ENCODE measurements at regions not wholly inside any gene's neighbourhood (a gene's known extent, or its start where the extent isn't known, plus 50 kb on each side); places are given as distances from the start of the nearest gene placed in this dataset.
"Not testable (repeated sequence)": the region's sequence is repeated elsewhere in the genome, so short reads cannot be mapped to it uniquely, and the experiment has no call there.

DNA sequence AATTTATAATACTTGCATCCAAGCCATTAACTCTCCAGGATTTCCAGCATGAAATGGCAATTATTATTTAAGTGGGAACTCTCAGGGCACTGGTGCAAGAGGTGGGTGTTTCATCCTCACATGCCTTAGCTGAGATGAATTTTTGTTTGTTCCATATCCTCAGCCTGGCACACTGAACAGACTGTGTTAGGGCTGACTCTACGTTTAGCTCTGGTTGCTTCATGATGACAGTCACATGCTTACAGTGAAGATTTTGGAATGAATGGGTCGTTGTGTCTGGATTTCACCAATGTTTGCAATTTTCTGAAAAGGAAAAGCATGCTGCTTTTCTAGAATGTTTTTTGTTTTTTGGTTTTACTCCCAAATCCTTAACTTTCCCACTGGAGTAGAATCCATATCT is 246.6 kb downstream of the INSC start:
- no peaks in the 10 kb centered on the region for H3K36me3 ChIP-seq
- H3K4me1 ChIP-seq = no peaks in the 10 kb centered on the region
- TF ChIP-seq CTCF (IDR thresholded peaks at IDR 0.05) = no peak
- H3K9me3 ChIP-seq = no peaks in the 10 kb centered on the region
- ATAC-seq (no peak), DNase-seq (no peak)
- H3K4me3 ChIP-seq = no peak overlapping the region
- H3K27ac ChIP-seq = no peak overlapping the region
- intact Hi-C loops (cut with DNase I) = no loop called here
- H3K27me3 ChIP-seq (ENCODE audit: low read depth) = no peaks in the 10 kb centered on the region

DNA sequence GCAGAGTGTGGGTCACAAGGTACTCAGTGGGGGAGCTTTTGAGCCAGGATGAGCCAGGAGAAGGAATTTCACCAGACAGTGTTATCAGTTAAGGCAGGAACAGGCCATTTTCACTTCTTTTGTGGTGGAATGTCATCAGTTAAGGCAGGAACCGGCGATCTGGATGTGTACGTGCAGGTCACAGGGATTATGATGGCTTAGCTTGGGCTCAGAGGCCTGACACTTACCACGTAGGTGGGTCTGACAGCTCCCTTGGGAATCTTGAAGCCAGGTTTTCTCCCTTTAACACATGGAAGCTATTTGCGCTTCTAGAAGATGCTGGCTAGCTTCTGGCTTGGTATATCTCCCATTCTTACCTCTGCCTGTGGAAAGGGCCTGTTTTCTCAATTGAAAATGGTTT is 250.6 kb downstream of the INSC start:
- H3K27me3 ChIP-seq (ENCODE audit: low read depth); intact Hi-C loops (cut with DNase I); H3K36me3 ChIP-seq; ATAC-seq; DNase-seq; H3K4me1 ChIP-seq; H3K9me3 ChIP-seq; H3K4me3 ChIP-seq; H3K27ac ChIP-seq: not testable (repeated sequence)

DNA sequence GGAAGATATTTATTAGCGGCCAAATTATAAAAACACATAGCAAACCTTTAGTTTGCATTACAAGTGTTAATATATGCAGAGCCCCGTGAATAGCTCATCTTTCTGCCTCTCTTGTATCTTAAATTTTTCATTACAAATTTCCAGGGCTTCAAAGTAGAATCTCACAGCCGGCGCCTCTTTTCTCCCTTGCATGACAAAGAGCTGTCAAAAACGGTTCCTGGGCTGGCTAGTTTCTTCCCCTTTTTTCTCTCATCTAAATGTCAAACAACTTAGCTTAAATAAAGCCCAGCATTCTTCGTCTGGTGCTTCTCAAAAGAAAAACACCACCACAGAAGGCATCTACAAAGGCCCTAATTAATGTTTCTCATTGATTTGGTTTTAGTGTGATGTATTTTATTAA is 253.0 kb downstream of the INSC start:
- ATAC-seq (no peak), DNase-seq (no peak)
- H3K4me1 ChIP-seq = no peaks in the 10 kb centered on the region
- H3K36me3 ChIP-seq = no peaks in the 10 kb centered on the region
- no peak overlapping the region for H3K27ac ChIP-seq
- no peak overlapping the region for H3K4me3 ChIP-seq
- intact Hi-C loops (cut with DNase I) = no loop called here
- TF ChIP-seq CTCF (IDR thresholded peaks at IDR 0.05) = no peak
- no peaks in the 10 kb centered on the region for H3K9me3 ChIP-seq
- no peaks in the 10 kb centered on the region for H3K27me3 ChIP-seq (ENCODE audit: low read depth)

- no peak for ATAC-seq
- DNase-seq = no peak
- Histone ChIP-seq H3K4me3 (no peak overlapping the region), H3K27ac (no peak overlapping the region), H3K4me1 (no peaks in the 10 kb centered on the region), H3K9me3 (no peaks in the 10 kb centered on the region), H3K27me3 (ENCODE audit: low read depth) (no peaks in the 10 kb centered on the region), H3K36me3 (no peaks in the 10 kb centered on the region)
- intact Hi-C loops (cut with DNase I) = no loop called here
- no peak for TF ChIP-seq CTCF (IDR thresholded peaks at IDR 0.05)
These were observed 255.9 kb downstream of the INSC start for GRCh38 chr11:15370495-15371147.

DNA sequence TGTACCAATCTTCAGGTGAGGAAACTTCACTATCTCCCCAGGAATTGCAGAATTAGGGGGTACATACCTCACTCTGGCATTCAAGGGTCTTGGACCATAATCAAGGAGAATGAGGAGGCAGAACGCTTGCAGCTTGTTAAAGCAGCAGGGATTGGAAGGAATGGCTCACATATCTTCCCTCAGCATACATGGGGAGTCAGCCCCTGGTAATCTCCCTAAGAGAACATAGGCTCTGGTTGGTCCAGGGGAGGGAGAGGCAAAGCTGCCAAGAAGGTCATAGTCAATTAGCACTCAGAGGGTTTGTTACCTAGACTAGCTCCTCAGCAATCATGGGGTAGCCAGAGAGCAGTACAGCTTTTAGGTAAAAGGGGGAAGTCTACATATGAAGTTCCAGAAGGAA is 256.8 kb downstream of the INSC start:
- intact Hi-C loops (cut with DNase I) = no loop called here
- no peak for TF ChIP-seq CTCF (IDR thresholded peaks at IDR 0.05)
- no peaks in the 10 kb centered on the region for H3K4me1 ChIP-seq
- no peak overlapping the region for H3K4me3 ChIP-seq
- no peak overlapping the region for H3K27ac ChIP-seq
- H3K9me3 ChIP-seq = no peaks in the 10 kb centered on the region
- ATAC-seq (no peak), DNase-seq (no peak)
- H3K36me3 ChIP-seq = no peaks in the 10 kb centered on the region
- H3K27me3 ChIP-seq (ENCODE audit: low read depth) = no peaks in the 10 kb centered on the region

DNA sequence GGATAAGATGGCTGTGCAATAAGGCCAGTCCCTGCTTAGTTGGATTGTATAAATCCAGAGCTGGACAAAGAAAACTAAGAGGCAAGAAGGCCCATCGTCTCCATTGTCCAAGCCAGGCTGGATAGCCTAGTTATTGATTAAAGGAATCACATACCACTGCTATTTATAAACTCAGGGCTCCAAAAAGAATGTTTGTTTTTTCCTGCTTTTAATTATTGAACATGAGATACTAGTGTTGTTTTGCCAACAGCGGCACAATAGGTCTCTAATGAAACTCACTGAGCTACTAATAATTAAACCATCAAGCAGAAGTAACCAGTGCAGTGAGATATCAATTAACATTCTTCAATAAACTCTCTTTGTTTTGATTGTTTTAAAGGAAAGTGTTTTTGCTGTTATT is 259.7 kb downstream of the INSC start:
- ATAC-seq (no peak), DNase-seq (no peak)
- H3K36me3 ChIP-seq = no peaks in the 10 kb centered on the region
- no peak overlapping the region for H3K27ac ChIP-seq
- intact Hi-C loops (cut with DNase I) = no loop called here
- H3K9me3 ChIP-seq = no peaks in the 10 kb centered on the region
- no peaks in the 10 kb centered on the region for H3K27me3 ChIP-seq (ENCODE audit: low read depth)
- no peak overlapping the region for H3K4me3 ChIP-seq
- no peaks in the 10 kb centered on the region for H3K4me1 ChIP-seq
- TF ChIP-seq CTCF (IDR thresholded peaks at IDR 0.05) = no peak

Measured in lower lobe of right lung (tissue), 2 donors.